ENCODE measurements at regions not wholly inside any gene's neighbourhood (a gene's known extent, or its start where the extent isn't known, plus 50 kb on each side); places are given as distances from the start of the nearest gene placed in this dataset.

- DNase-seq, result no peak
Measured at GRCh38 chr5:129406440-129406839, 53.7 kb upstream of the ADAMTS19 start.
